NCI-H2171 treated with DMSO at 0.1 percent for 48 hours (cell line): ENCODE measurements at regions not wholly inside any gene's neighbourhood (a gene's known extent, or its start where the extent isn't known, plus 50 kb on each side); places are given as distances from the start of the nearest gene placed in this dataset.
A peak's percentile ranks its signal among the peaks of the same experiment; 100 is the strongest.

Source experiments
- DNase-seq: peaks from one replicate; lab custom pipeline; 2025; lab: John Stamatoyannopoulos, UW

GRCh38 chr2:215769246-215769645 lies 244.1 kb downstream of the MREG start:
- no peak for DNase-seq

- no peak for DNase-seq
These were observed 245.7 kb downstream of the MREG start for GRCh38 chr2:215767625-215768024.

GRCh38 chr2:215765729-215766360 lies 247.5 kb downstream of the MREG start:
- DNase-seq, result no peak

GRCh38 chr2:215764441-215765048 lies 248.8 kb downstream of the MREG start:
- no peak for DNase-seq

- peak; percentile 14 for DNase-seq
These were observed 252.8 kb downstream of the MREG start for GRCh38 chr2:215760557-215760956.

- no peak for DNase-seq
These were observed 253.3 kb downstream of the MREG start for GRCh38 chr2:215760091-215760490.

GRCh38 chr2:215758691-215759090 lies 254.7 kb downstream of the MREG start:
- DNase-seq, result no peak

- DNase-seq, result peak; percentile 50
These were observed 257.0 kb downstream of the MREG start for GRCh38 chr2:215756346-215756730.

- no peak for DNase-seq
These were observed 257.6 kb downstream of the MREG start for GRCh38 chr2:215755641-215756345.

- DNase-seq, result no peak
These were observed 258.8 kb downstream of the MREG start for GRCh38 chr2:215754546-215754945.

- no peak for DNase-seq
These were observed 259.5 kb downstream of the MREG start for GRCh38 chr2:215753808-215754207.

- no peak for DNase-seq
These were observed 260.4 kb downstream of the MREG start for GRCh38 chr2:215752991-215753390.

GRCh38 chr2:215752436-215752835 lies 260.9 kb downstream of the MREG start:
- DNase-seq, result no peak

- DNase-seq, result no peak
These were observed 261.5 kb downstream of the MREG start for GRCh38 chr2:215751911-215752272.

GRCh38 chr2:215751200-215751910 lies 262.0 kb downstream of the MREG start:
- DNase-seq, result no peak

GRCh38 chr2:215750763-215751162 lies 262.6 kb downstream of the MREG start:
- no peak for DNase-seq

GRCh38 chr2:215749092-215749957 lies 264.0 kb downstream of the MREG start:
- DNase-seq, result no peak

- no peak for DNase-seq
These were observed 264.9 kb downstream of the MREG start for GRCh38 chr2:215748446-215748845.

- no peak for DNase-seq
These were observed 266.3 kb downstream of the MREG start for GRCh38 chr2:215746887-215747615.

- no peak for DNase-seq
These were observed 267.0 kb downstream of the MREG start for GRCh38 chr2:215746226-215746886.

- DNase-seq, result no peak
These were observed 268.0 kb downstream of the MREG start for GRCh38 chr2:215745331-215745730.
